Transverse colon (tissue), 4 donors: ENCODE measurements at regions not wholly inside any gene's neighbourhood (a gene's known extent, or its start where the extent isn't known, plus 50 kb on each side); places are given as distances from the start of the nearest gene placed in this dataset.

Experiments used
- EP300 ChIP-seq: sonication (generic); formaldehyde crosslinking; IDR thresholded peaks from one replicate; pipeline ENCODE4 v1.6.1; 2017; ENCODE audit warnings: antibody characterized with exemption, low read depth
- POLR2A ChIP-seq: fragments of 450-650 bp; IDR thresholded peaks from one replicate; pipeline ENCODE4 v1.6.1; 2016; ENCODE audit warnings: antibody characterized with exemption, mild to moderate bottlenecking, moderate library complexity
- POLR2AphosphoS5 ChIP-seq, 3 donors: sonication (generic); formaldehyde crosslinking; IDR thresholded peaks; one replicate each; pipeline ENCODE4 v1.6.1; 2016; ENCODE audit warnings: antibody characterized with exemption in 3 of 3
- TF ChIP-seq, protein P1 (sequence below), 5 experiments: fragments of 200-600 bp in 3 of 5; fragments of 450-650 bp in 2 of 5; sonication (generic) in 3 of 5; IDR thresholded peaks; 1 replicate in 2 of 5; 2 replicates in 3 of 5; pipeline ENCODE4 v1.5.1; 2016 to 2017; ENCODE audit warnings: antibody characterized with exemption in 5 of 5, inconsistent platforms in 3 of 5, mild to moderate bottlenecking in 2 of 5, moderate library complexity in 1 of 5

DNA sequence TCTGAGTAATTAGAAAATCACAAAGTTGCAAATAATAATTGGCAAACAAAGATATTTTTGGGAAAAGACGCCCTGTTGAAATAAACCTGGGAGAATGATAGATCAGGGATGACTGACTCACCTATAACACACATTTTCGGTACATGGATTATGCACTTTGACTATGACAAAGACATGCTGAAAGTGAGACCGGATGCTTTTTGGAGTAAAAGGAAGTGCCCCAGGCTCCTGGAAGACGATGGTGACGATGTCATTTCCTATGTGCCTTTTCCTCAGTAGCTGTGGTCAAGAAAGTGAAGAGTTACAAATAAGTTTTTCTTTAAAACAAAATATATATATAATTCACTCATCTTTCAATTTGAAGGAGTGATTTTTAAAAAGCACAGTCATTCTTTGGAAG is 158.7 kb downstream of the SIPA1L2 start:
- TF ChIP-seq, protein P1, sequence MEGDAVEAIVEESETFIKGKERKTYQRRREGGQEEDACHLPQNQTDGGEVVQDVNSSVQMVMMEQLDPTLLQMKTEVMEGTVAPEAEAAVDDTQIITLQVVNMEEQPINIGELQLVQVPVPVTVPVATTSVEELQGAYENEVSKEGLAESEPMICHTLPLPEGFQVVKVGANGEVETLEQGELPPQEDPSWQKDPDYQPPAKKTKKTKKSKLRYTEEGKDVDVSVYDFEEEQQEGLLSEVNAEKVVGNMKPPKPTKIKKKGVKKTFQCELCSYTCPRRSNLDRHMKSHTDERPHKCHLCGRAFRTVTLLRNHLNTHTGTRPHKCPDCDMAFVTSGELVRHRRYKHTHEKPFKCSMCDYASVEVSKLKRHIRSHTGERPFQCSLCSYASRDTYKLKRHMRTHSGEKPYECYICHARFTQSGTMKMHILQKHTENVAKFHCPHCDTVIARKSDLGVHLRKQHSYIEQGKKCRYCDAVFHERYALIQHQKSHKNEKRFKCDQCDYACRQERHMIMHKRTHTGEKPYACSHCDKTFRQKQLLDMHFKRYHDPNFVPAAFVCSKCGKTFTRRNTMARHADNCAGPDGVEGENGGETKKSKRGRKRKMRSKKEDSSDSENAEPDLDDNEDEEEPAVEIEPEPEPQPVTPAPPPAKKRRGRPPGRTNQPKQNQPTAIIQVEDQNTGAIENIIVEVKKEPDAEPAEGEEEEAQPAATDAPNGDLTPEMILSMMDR (IDR thresholded peaks at IDR 0.05), result no peak
- TF ChIP-seq EP300, result no peak
- no peak for TF ChIP-seq POLR2A
- TF ChIP-seq POLR2AphosphoS5 (IDR thresholded peaks at IDR 0.05), result no peak
